HCT116 (cell line): ENCODE measurements at regions not wholly inside any gene's neighbourhood (a gene's known extent, or its start where the extent isn't known, plus 50 kb on each side); places are given as distances from the start of the nearest gene placed in this dataset.

ENCODE experiments used
- ATAC-seq: fragments of 200-7000 bp; cut with Tn5 transposase; 2 replicates; pipeline ENCODE4 v1.9.1; 2020; ENCODE audit warnings: mild to moderate bottlenecking, moderate library complexity
- BruUV-seq: library from RNA; stranded (reverse); fragments of 400-500 nt; replicated peaks from 2 replicates; lab custom pipeline; 2021; lab: Mats Ljungman, UMichigan
- CTCF ChIA-PET: fragments of 300-600 bp; sonication (Branson Sonifier 250); formaldehyde crosslinking; loops from one replicate; lab custom pipeline; 2021; ENCODE audit warnings: antibody characterized with exemption; lab: Charles Lee
- POLR2A ChIA-PET: fragments of 300-600, 350-600 bp; sonication (Branson Sonifier 250); formaldehyde crosslinking; loops from one replicate; lab custom pipeline; 2021; ENCODE audit warnings: antibody characterized with exemption; lab: Charles Lee
- RAD21 ChIA-PET, 2 experiments: fragments of 300-600 bp; sonication (Branson Sonifier 250); formaldehyde crosslinking; loops; one replicate each; lab custom pipeline; 2023; ENCODE audit warnings: low total read pairs in 2 of 2; ENCODE audit not compliant: uncharacterized antibody in 2 of 2, unreplicated experiment in 2 of 2, low non-redundant PET in 1 of 2; lab: Charles Lee
- DNase-seq: peaks from one replicate; pipeline ENCODE4 v3.0.0-alpha.2; 2010; ENCODE audit warnings: low read depth, low spot score
- H2AFZ ChIP-seq: fragments of 200-600 bp; shearing (Covaris generic), sonication (generic); 2 replicates; pipeline ENCODE4 v1.6.1; 2017; ENCODE audit warnings: low read depth, mixed run types, mixed read lengths, antibody characterized with exemption, low read length; ENCODE audit not compliant: poor library complexity, severe bottlenecking
- H3K27ac ChIP-seq: 2 replicates; pipeline ENCODE4 v1.5.1; 2012; ENCODE audit warnings: low read depth, low read length
- H3K27me3 ChIP-seq: fragments of 200-600 bp; sonication (generic); 2 replicates; pipeline ENCODE4 v1.6.1; 2016; ENCODE audit warnings: mixed run types, low read length, mixed read lengths; ENCODE audit not compliant: insufficient read depth
- H3K36me3 ChIP-seq, 2 experiments: fragments of 200-500 bp in 1 of 2; fragments of 200-600 bp in 1 of 2; sonication (Bioruptor generic) in 1 of 2; sonication (generic) in 1 of 2; 2 replicates each; pipeline versions ENCODE4 v1.5.1 to v1.6.1; 2014 to 2016; ENCODE audit warnings: low read length in 2 of 2, inconsistent platforms in 1 of 2, mixed read lengths in 1 of 2, mixed run types in 1 of 2; ENCODE audit not compliant: insufficient read depth in 2 of 2, control insufficient read depth in 1 of 2
- H3K4me1 ChIP-seq, 2 experiments: fragments of 200-600 bp in 1 of 2; sonication (generic) in 1 of 2; 2 replicates each; pipeline versions ENCODE4 v1.5.1 to v1.6.1; 2012 to 2017; ENCODE audit warnings: low read length in 2 of 2, inconsistent platforms in 1 of 2, mild to moderate bottlenecking in 1 of 2, mixed read lengths in 1 of 2, mixed run types in 1 of 2, moderate library complexity in 1 of 2; ENCODE audit not compliant: insufficient read depth in 2 of 2, control insufficient read depth in 1 of 2
- H3K4me2 ChIP-seq: fragments of 200-600 bp; sonication (generic); 2 replicates; pipeline ENCODE4 v1.6.1; 2017; ENCODE audit warnings: mixed run types, low read length, mixed read lengths
- H3K4me3 ChIP-seq, 2 experiments: fragments of 200-600 bp in 1 of 2; sonication (generic) in 1 of 2; replicated peaks in 1 of 2; 2 replicates each; pipeline ENCODE4 v1.5.1; 2011 to 2016; ENCODE audit warnings: low read length in 2 of 2, control low read depth in 1 of 2, low read depth in 1 of 2, mild to moderate bottlenecking in 1 of 2, mixed read lengths in 1 of 2, mixed run types in 1 of 2
- H3K79me2 ChIP-seq: fragments of 200-600 bp; sonication (generic); 2 replicates; pipeline ENCODE4 v1.6.1; 2017; ENCODE audit warnings: mild to moderate bottlenecking, mixed run types, low read length, moderate library complexity, mixed read lengths; ENCODE audit not compliant: insufficient read depth
- H3K9ac ChIP-seq: fragments of 200-600 bp; sonication (generic); 2 replicates; pipeline ENCODE4 v1.6.1; 2016; ENCODE audit warnings: low read length, mixed read lengths
- H3K9me2 ChIP-seq: fragments of 200-600 bp; sonication (generic), shearing (Covaris generic); 2 replicates; pipeline ENCODE4 v1.6.1; 2017; ENCODE audit warnings: mixed run types, mild to moderate bottlenecking, moderate library complexity; ENCODE audit not compliant: insufficient read depth
- H3K9me3 ChIP-seq, 2 experiments: fragments of 200-500 bp in 1 of 2; fragments of 200-600 bp in 1 of 2; sonication (Bioruptor generic) in 1 of 2; sonication (generic) in 1 of 2; 2 replicates each; pipeline ENCODE4 v1.6.1; 2014 to 2017; ENCODE audit warnings: low read length in 2 of 2, mixed read lengths in 2 of 2, inconsistent platforms in 1 of 2, low read depth in 1 of 2, mild to moderate bottlenecking in 1 of 2, mixed run types in 1 of 2, moderate library complexity in 1 of 2; ENCODE audit not compliant: control insufficient read depth in 1 of 2, insufficient read depth in 1 of 2
- H4K20me1 ChIP-seq: fragments of 200-600 bp; sonication (generic), shearing (Covaris generic); 2 replicates; pipeline ENCODE4 v1.6.1; 2017; ENCODE audit warnings: mixed run types, mild to moderate bottlenecking, moderate library complexity; ENCODE audit not compliant: insufficient read depth
- CEBPB ChIP-seq: IDR thresholded peaks from 2 replicates; pipeline ENCODE4 v1.6.1; 2012; ENCODE audit warnings: low read depth
- ELF1 ChIP-seq: IDR thresholded peaks from 2 replicates; pipeline ENCODE4 v1.6.1; 2012; ENCODE audit warnings: low read depth, borderline replicate concordance
- EZH2 ChIP-seq: fragments of 200-600 bp; sonication (generic); IDR thresholded peaks from 2 replicates; pipeline ENCODE4 v1.6.1; 2017; ENCODE audit warnings: antibody characterized with exemption, mixed run types
- EZH2phosphoT487 ChIP-seq: fragments of 200-600 bp; IDR thresholded peaks from 2 replicates; pipeline ENCODE4 v1.6.1; 2018; ENCODE audit warnings: antibody characterized with exemption, borderline replicate concordance
- FOSL1 ChIP-seq: IDR thresholded peaks from 2 replicates; pipeline ENCODE4 v1.6.1; 2012; ENCODE audit warnings: low read depth
- JUND ChIP-seq: IDR thresholded peaks from 2 replicates; pipeline ENCODE4 v1.6.1; 2012
- MAX ChIP-seq: IDR thresholded peaks from 2 replicates; pipeline ENCODE4 v1.6.1; 2012
- POLR2A ChIP-seq: IDR thresholded peaks from 2 replicates; pipeline ENCODE4 v1.7.0; 2011; ENCODE audit warnings: borderline replicate concordance; ENCODE audit not compliant: insufficient read depth, insufficient read length; ENCODE audit errors: extremely low read depth
- REST ChIP-seq: IDR thresholded peaks from 2 replicates; pipeline ENCODE4 v1.6.1; 2012; ENCODE audit warnings: low read depth
- SIN3A ChIP-seq: IDR thresholded peaks from 2 replicates; pipeline ENCODE4 v1.6.1; 2012; ENCODE audit warnings: low read depth
- SP1 ChIP-seq: IDR thresholded peaks from 2 replicates; pipeline ENCODE4 v1.6.1; 2012; ENCODE audit warnings: low read depth
- SRF ChIP-seq: IDR thresholded peaks from 2 replicates; pipeline ENCODE4 v1.6.1; 2012; ENCODE audit warnings: low read depth
- TCF7L2 ChIP-seq: IDR thresholded peaks from 2 replicates; pipeline ENCODE4 v1.7.0; 2011; ENCODE audit warnings: borderline replicate concordance, inconsistent platforms; ENCODE audit not compliant: insufficient read depth, insufficient read length; ENCODE audit errors: extremely low read depth
- YY1 ChIP-seq: IDR thresholded peaks from 2 replicates; pipeline ENCODE4 v1.6.1; 2011; ENCODE audit warnings: low read length, low read depth, moderate library complexity, mild to moderate bottlenecking; ENCODE audit not compliant: insufficient replicate concordance; ENCODE audit errors: extremely low read depth
- ZFX ChIP-seq: fragments of 450-650 bp; IDR thresholded peaks from 2 replicates; pipeline ENCODE4 v1.6.1; 2017
- ZNF274 ChIP-seq: fragments of 200-500 bp; sonication (Bioruptor generic); IDR thresholded peaks from 2 replicates; pipeline ENCODE4 v1.6.1; 2014; ENCODE audit warnings: mild to moderate bottlenecking, low read depth, low read length, inconsistent platforms
- intact Hi-C: fragments of 100-400 bp; cut with micrococcal nuclease; formaldehyde crosslinking; loops from 2 replicates; pipeline ENCODE4 v1.10.0; 2022
- TF ChIP-seq, protein P1 (sequence below): IDR thresholded peaks from 2 replicates; pipeline ENCODE4 v1.6.1; 2012

DNA sequence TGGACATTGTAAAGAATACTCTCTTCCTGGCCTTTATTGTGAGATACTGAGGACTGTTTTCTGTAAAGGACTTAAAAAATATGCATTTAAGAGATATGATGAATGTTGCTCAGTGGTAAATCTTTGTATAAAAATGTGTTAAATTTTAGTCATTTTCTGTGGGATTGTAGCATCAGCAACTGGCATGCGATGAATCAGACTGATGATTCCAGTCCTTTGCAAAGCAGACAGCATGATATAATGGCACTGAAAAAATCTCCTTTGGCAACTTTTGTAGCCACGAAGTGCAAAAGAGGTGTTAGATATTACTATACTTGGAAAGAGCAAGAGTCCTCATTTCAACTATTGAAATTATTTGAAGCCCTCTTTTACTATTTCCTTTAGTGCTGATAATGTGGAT is 678.7 kb downstream of the PLCL1 start:
- Histone ChIP-seq H3K4me2 (no peak overlapping the region), H3K9me2 (no peaks in the 10 kb centered on the region), H3K27me3 (no peaks in the 10 kb centered on the region), H3K9ac (no peak overlapping the region), H3K4me3 (no peak overlapping the region), H3K79me2 (no peaks in the 10 kb centered on the region), H4K20me1 (no peaks in the 10 kb centered on the region; the same call in 1 of the 2 replicates), H3K27ac (no peak overlapping the region), H3K9me3 (no peaks in the 10 kb centered on the region), H2AFZ (no peak overlapping the region), H3K4me1 (no peaks in the 10 kb centered on the region), H3K36me3 (no peaks in the 10 kb centered on the region)
- CTCF ChIA-PET: no interaction called here
- POLR2A ChIA-PET: no interaction called here
- no TSS peak for BruUV-seq
- intact Hi-C loops: no loop called here
- RAD21 ChIA-PET: no interaction called here
- DNase-seq (no peak), ATAC-seq (no peak)
- no peak for TF ChIP-seq ZFX
- no peak for TF ChIP-seq TCF7L2
- no peak for TF ChIP-seq ZNF274
- no peak for TF ChIP-seq JUND
- TF ChIP-seq SP1: no peak
- no peak for TF ChIP-seq FOSL1
- no peak for TF ChIP-seq REST
- TF ChIP-seq POLR2A: no peak
- no peak for TF ChIP-seq EZH2phosphoT487
- no peak for TF ChIP-seq EZH2
- TF ChIP-seq MAX: no peak
- no peak for TF ChIP-seq YY1
- TF ChIP-seq ELF1: no peak
- no peak for TF ChIP-seq CEBPB
- no peak for TF ChIP-seq SIN3A
- no peak for TF ChIP-seq SRF
- TF ChIP-seq, protein P1, sequence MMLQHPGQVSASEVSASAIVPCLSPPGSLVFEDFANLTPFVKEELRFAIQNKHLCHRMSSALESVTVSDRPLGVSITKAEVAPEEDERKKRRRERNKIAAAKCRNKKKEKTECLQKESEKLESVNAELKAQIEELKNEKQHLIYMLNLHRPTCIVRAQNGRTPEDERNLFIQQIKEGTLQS: no peak
